ENCODE measurements at regions not wholly inside any gene's neighbourhood (a gene's known extent, or its start where the extent isn't known, plus 50 kb on each side); places are given as distances from the start of the nearest gene placed in this dataset.

DNA sequence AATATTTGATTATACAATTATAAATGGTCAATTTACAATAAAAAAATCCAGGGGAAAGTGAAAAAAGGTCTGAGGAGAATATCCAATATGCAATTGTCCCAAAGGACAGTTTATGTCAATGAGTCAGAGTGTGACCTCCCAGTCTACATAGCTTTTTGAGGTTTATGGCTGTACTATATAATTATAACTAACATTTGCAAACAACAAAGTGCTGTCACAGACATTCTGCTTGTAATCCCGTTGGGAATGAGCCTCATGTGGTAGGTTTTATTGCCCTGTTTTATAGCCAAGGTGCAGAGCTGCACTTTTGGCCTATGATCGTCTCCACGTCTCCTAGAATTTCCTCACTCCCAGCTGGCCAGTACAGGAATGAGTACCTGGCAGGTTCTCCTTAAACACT lies 103.8 kb downstream of the ADSS2 start:
- DNase-seq (ENCODE audit: low read depth): no peak

DNA sequence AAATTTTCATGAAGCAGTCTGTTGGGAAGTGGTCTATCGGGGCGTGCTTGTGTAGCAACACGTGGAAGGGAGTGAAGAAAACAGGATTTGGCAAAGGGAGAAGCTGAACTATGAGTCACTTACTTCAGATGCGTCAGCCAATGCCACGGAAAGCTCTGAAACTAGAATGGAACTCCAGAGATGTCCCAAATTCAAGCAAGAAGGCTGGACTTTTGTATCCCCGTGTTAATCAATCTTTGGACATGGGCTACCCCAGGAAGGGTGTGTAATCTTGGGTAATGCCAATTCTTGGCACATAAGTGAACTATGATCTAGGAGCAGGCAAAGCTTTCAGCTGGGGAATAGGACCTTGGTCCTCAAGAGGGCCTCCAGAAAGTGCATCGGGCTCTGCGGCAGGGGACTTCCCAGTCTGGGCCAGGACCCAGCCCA lies 102.6 kb downstream of the ADSS2 start:
- no peak for DNase-seq (ENCODE audit: low read depth)

DNA sequence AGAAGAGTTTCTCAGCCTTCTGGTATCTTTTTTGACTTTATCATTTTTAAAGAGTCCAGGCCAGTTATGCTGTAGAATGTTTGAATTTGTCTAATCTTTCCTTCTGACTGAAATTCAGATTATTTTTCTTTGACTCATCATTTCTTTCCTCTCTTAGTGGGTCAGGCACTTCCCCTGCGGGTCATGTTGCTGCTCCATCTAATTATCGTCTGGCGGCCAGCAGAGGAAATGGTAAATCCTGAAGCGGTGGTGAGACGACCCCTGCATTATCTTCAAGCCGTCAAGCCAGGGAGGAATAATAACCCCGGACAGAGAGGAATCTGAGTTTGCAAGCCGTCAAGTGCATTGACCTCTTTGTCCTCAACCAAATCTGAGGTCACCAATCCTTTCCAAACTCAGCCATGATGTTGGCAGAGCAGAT lies 102.1 kb downstream of the ADSS2 start:
- no peak for DNase-seq (ENCODE audit: low read depth)

DNA sequence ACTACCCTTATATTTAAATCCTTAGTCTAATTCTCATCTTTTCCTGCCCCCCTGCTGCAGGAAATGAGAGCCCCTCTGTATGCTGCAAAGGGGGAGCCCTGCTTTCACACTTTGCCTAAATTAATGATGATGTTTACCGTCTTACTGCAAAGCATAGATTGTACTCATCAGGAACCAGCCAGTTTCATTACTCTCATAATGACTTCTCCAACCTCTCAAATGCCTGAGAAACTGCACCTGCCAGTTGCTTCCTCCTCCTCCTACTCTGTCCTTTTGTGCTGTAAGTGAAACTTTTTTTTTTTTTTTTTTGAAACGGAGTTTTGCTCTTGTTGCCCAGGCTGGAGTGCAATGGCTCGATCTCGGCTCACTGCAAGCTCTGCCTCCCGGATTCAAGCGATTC lies 101.7 kb downstream of the ADSS2 start:
- DNase-seq (ENCODE audit: low read depth): no peak

DNA sequence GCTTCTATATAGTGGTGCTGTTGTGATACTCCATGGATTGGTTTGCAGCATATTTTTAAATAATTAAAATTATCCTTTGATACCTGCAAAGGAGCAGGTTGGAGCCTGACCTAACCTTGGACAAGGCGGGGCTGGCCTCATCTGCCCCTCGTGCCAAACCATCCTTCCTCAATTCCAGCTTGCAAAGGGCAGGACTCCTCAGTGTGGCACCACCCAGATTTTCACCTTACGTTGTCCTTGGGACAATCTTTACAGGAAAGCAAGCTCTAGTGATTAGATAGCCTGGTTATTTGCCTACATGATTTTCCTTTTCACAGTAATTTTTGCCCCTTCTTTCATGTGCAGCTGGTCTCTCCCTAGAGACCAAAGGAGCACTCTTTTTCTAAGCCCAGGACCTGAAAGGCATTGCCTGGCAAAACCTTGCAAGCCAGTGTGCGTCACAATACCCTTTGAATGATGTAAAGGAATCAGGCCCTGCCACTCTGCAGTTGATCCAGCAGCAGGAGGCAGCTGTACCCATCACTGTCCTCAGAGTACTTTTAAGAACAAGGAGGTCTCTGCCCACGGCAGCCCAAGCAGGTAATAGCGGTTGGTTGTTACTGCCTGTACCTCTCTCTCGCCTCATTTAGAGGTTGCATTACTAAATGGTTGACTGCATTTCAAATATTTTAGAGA lies 99.4 kb downstream of the ADSS2 start:
- no peak for DNase-seq (ENCODE audit: low read depth)

DNA sequence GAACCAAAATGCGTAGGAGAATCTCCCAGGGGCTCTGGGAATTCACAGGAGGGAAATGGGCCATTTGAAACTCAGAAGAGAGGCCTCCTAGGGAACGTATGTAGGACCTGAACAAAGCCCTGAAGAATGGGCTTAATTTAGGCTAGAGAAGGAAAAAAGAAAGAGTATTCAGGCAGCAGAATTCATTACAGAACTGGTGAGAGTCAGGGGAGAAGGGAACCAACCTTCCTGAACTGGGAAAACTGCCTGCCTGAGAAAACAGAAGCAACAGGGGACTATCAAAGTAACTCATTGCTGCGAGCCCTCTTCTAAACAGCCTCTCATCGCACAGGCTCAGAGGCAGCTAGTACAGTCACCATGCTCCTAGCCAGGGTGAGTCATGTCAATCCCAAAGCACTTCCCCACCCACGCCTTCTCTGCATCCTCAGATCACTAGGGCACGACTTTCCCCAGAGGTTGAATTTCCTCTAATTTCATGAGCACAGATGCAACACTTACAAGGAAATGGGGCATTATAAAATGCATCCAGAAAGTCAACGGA lies 98.1 kb downstream of the ADSS2 start:
- DNase-seq (ENCODE audit: low read depth): no peak

DNA sequence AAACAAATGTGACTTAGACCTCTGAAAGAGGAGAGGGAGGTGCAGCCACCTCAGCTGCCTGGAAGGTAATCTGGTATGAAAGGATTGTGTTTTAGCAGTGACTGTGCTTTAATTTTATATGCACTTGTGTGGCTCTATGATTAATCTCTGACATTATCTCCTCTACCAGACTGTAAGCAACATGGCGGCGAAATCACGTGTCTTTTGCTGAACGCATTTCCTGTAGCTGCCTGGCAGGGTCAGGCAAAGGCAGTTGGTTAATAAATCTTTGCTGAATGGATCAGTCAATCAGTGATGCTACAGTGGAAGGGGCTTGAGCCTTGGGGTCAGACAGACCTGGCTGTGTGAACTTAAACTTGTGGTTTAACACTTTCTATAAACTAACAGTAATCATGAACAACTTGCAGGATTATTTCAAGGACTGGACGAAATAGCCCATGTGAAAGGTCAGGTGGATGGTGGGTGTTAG lies 96.9 kb downstream of the ADSS2 start:
- no peak for DNase-seq (ENCODE audit: low read depth)

DNA sequence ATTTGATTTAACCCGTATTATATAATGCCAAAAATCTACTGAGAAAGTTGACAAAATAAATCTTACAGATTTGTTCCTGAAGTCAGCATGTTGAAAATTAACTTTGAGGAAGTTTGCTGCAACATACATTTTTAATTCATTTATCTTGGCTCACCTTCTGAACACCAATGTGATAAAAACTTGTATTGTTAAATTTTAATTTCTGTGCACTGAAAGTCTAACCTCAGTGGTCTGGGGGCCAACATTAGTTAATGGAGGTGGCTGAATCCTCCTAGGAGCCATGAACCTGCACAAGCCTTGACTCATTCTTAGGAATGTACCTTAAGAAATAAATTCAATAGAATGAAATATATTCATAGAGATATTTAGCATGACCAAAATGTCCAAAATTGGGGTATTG lies 95.3 kb downstream of the ADSS2 start:
- DNase-seq (ENCODE audit: low read depth): no peak
